Right atrium auricular region (tissue), 2 donors: ENCODE measurements at regions not wholly inside any gene's neighbourhood (a gene's known extent, or its start where the extent isn't known, plus 50 kb on each side); places are given as distances from the start of the nearest gene placed in this dataset.
A peak's percentile ranks its signal among the peaks of the same experiment; 100 is the strongest.
"Not testable (repeated sequence)": the region's sequence is repeated elsewhere in the genome, so short reads cannot be mapped to it uniquely, and the experiment has no call there.

Source experiments
- DNase-seq: peaks from one replicate; pipeline ENCODE4 v3.0.0-alpha.2; 2019; ENCODE audit warnings: low spot score
- H3K27ac ChIP-seq, 2 donors: fragments of 200-600 bp; sonication (generic); 1 replicate in 1 of 2; 2 replicates in 1 of 2; pipeline ENCODE4 v1.5.1; 2016 to 2019
- H3K27me3 ChIP-seq, 2 donors: fragments of 200-600 bp; sonication (generic); one replicate each; pipeline versions ENCODE4 v1.5.1 to v1.6.0; 2017 to 2019
- H3K36me3 ChIP-seq: fragments of 200-600 bp; sonication (generic); one replicate; pipeline ENCODE4 v1.5.1; 2016
- H3K4me1 ChIP-seq, 2 donors: fragments of 200-600 bp; sonication (generic); one replicate each; pipeline versions ENCODE4 v1.5.1 to v1.6.0; 2017 to 2019
- H3K4me3 ChIP-seq, 2 donors: fragments of 200-600 bp; sonication (generic); 1 replicate in 1 of 2; 2 replicates in 1 of 2; pipeline ENCODE4 v1.5.1; 2017 to 2019; ENCODE audit warnings: mild to moderate bottlenecking in 1 of 2, moderate library complexity in 1 of 2
- H3K9me3 ChIP-seq, 2 donors: fragments of 200-600 bp; sonication (generic); one replicate each; pipeline ENCODE4 v1.5.1; 2019
- CTCF ChIP-seq, 2 donors: fragments of 200-600 bp; sonication (generic); IDR thresholded peaks; one replicate each; pipeline ENCODE4 v1.5.1; 2019; ENCODE audit warnings: antibody characterized with exemption in 2 of 2

DNA sequence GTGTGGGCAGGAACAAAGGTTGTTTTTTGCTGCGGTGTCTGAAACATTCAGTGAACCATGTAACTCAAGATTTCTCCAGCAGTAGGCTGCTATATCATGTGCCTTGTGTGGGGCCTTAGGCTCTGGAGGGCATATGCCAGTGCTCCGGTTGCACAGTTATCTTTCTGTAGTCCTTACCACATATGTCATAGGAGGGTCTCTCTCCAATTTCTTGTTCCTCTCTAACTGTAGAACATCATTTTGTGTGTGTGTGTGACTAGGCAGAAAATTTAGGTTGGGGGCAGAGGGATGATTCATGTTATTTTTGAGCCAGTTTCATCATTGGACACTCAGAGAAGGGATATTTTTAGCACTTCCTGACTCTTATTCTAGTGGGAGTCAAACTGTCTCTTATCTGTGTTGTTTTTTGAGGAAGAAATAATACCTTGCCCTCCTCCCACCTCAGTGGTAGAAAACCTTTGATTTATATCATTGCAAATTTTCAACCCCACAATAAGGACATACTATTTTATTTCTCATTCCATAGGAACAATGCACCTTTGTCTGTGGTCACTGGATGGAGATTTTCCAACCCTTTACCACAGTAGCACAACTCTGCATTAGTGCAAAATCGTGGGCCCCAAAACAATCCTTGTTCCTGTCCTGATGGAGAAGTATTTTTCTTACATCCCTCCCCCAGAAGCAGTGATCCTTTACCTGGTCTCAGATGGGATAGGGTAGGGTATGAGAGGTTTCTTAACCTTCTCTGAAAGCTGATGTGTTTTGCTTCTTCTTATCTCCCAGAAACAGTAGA, 113.9 kb downstream of the CCDC74A start:
- no peaks in the 10 kb centered on the region for H3K4me1 ChIP-seq
- H3K36me3 ChIP-seq, result no peaks in the 10 kb centered on the region
- no peak overlapping the region for H3K4me3 ChIP-seq
- DNase-seq, result no peak
- H3K27ac ChIP-seq, result no peak overlapping the region
- no peak for TF ChIP-seq CTCF (IDR thresholded peaks at IDR 0.05)
- H3K9me3 ChIP-seq, result no peaks in the 10 kb centered on the region
- no peaks in the 10 kb centered on the region for H3K27me3 ChIP-seq

- H3K4me3 ChIP-seq, H3K36me3 ChIP-seq, DNase-seq, H3K4me1 ChIP-seq, H3K9me3 ChIP-seq, H3K27ac ChIP-seq, H3K27me3 ChIP-seq: not testable (repeated sequence)
Observed at GRCh38 chr2:131643180-131643579, 115.5 kb downstream of the CCDC74A start.

GRCh38 chr2:131645177-131645765, 117.6 kb downstream of the CCDC74A start:
- H3K36me3 ChIP-seq, result no peaks in the 10 kb centered on the region
- H3K4me3 ChIP-seq, result no peak overlapping the region
- H3K27me3 ChIP-seq, result no peaks in the 10 kb centered on the region
- H3K9me3 ChIP-seq, result no peaks in the 10 kb centered on the region
- TF ChIP-seq CTCF (IDR thresholded peaks at IDR 0.05), result no peak
- no peak for DNase-seq
- no peaks in the 10 kb centered on the region for H3K4me1 ChIP-seq
- no peak overlapping the region for H3K27ac ChIP-seq

- not testable (repeated sequence) for H3K27me3 ChIP-seq, DNase-seq, H3K4me1 ChIP-seq, H3K27ac ChIP-seq, H3K9me3 ChIP-seq, H3K36me3 ChIP-seq
- peak overlapping the region in 1 of 2 donors; percentile 31 for H3K4me3 ChIP-seq
Observed at GRCh38 chr2:131646220-131646619, 118.5 kb downstream of the CCDC74A start.

DNA sequence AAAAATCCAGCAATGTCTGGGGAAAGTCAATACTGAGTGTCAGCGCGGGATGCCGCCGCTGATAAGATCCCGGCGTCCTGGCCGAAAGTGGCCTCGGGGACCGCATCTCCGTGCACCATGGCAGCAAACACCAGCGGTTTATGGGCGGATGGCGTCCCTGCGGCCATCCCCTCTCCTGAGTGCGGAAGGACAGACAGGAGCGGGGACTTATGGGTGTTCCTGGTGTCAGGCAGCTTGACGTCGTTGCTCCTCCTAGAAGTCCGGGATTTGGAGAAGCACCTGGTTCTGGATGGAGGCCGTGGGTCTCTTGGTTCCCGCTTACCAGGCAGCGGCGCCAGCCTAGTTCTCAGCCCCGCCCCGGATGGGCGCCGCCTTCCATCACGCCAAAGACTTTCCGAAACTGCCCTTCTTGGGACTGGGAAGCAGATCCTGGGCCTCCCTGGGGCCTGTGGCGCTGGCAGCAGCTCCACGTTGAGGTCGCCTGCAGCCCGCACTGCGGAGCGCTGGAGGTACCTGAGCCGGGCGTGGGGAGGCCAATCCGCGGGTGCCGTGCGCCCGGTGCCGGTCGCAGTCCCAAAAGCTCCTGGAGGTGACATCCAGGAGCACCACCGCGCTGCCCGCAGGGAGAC, 119.1 kb downstream of the CCDC74A start:
- H3K4me3 ChIP-seq, result peak overlapping the region in 1 of 2 donors; percentile 31
- DNase-seq, result no peak
- no peaks in the 10 kb centered on the region for H3K4me1 ChIP-seq
- TF ChIP-seq CTCF (IDR thresholded peaks at IDR 0.05), result no peak
- H3K27ac ChIP-seq, result no peak overlapping the region
- no peaks in the 10 kb centered on the region for H3K27me3 ChIP-seq
- no peaks in the 10 kb centered on the region for H3K9me3 ChIP-seq
- H3K36me3 ChIP-seq, result no peaks in the 10 kb centered on the region

- H3K4me3 ChIP-seq, DNase-seq, H3K9me3 ChIP-seq, H3K27me3 ChIP-seq, H3K27ac ChIP-seq, H3K4me1 ChIP-seq, H3K36me3 ChIP-seq: not testable (repeated sequence)
Observed at GRCh38 chr2:131648565-131648964, 120.9 kb downstream of the CCDC74A start.

DNA sequence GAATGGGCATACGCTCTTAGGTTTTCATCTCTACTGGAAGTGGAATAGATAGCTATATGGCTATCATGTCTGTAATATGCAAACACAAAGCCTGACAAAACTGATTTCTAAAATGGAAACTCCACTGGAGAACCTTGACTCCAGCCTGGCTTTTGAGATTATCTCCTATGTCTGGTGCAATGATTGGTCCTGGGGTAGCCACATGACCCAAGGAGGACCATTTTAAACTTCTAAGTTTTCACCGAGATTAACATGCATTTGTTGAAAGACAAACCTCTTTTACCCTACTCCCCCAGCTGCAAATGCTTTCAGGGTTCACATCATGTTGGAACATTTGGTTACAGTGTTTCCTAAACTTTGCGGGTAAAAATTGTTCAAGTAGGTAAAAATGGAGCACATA, 124.6 kb downstream of the CCDC74A start:
- not testable (repeated sequence) for H3K36me3 ChIP-seq, H3K4me1 ChIP-seq, DNase-seq, H3K27ac ChIP-seq, H3K27me3 ChIP-seq, H3K9me3 ChIP-seq, H3K4me3 ChIP-seq

- H3K9me3 ChIP-seq, H3K27ac ChIP-seq, DNase-seq, H3K4me3 ChIP-seq, H3K36me3 ChIP-seq, H3K27me3 ChIP-seq, H3K4me1 ChIP-seq: not testable (repeated sequence)
Observed at GRCh38 chr2:131654107-131654506, 126.4 kb downstream of the CCDC74A start.
